ENCODE measurements at regions not wholly inside any gene's neighbourhood (a gene's known extent, or its start where the extent isn't known, plus 50 kb on each side); places are given as distances from the start of the nearest gene placed in this dataset.

GRCh38 chr5:148708854-148709253 is 54.5 kb upstream of the HTR4 start:
- H3K18ac ChIP-seq (ENCODE audit: insufficient read length, low read depth, low read length): no peak overlapping the region
- H3K36me3 Mint-ChIP-seq (ENCODE audit: insufficient read depth in 1 of 3, low read depth in 3 of 3): no peaks in the 10 kb centered on the region
- no peak overlapping the region for H2BK120ac ChIP-seq (ENCODE audit: low read depth, low read length, poor library complexity, severe bottlenecking)
- no peak for TF ChIP-seq CTCF (conservative IDR thresholded peaks at IDR 0.05)
- no peaks in the 10 kb centered on the region for H3K9me3 ChIP-seq (ENCODE audit: control insufficient read depth, low read depth, low read length)
- H3T11ph ChIP-seq (ENCODE audit: low read length): no peak overlapping the region
- H3K79me2 ChIP-seq (ENCODE audit: insufficient read depth, low read length): no peaks in the 10 kb centered on the region
- no CpG with 5 or more reads among the region's 1 CpG for WGBS (ENCODE audit: extremely low coverage, insufficient read length, low lambda C conversion rate)
- H3K4me1 ChIP-seq (ENCODE audit: insufficient read depth, low read length): no peaks in the 10 kb centered on the region
- H4K91ac ChIP-seq (ENCODE audit: insufficient read length, low read depth, low read length): no peak overlapping the region
- no peak overlapping the region for H3K27ac ChIP-seq (ENCODE audit: insufficient read length, low read depth, low read length)
- H3K4ac ChIP-seq (ENCODE audit: low read depth, low read length): no peak overlapping the region
- no peak overlapping the region for H2BK20ac ChIP-seq (ENCODE audit: low read depth, low read length, poor library complexity, severe bottlenecking)
- H3K4me2 ChIP-seq (ENCODE audit: insufficient read depth, insufficient read length, low read length): no peak overlapping the region
- no peak overlapping the region for H4K5ac ChIP-seq (ENCODE audit: insufficient read length, low read depth, low read length)
- H3K27me3 Mint-ChIP-seq (ENCODE audit: low read depth): no peaks in the 10 kb centered on the region; the same call in 1 of the 2 replicates
- DNase-seq: no peak
- H3K14ac ChIP-seq (ENCODE audit: insufficient read depth, low read length): no peak overlapping the region
- H3K9ac ChIP-seq (ENCODE audit: extremely low read depth, insufficient read length, low read length): no peak overlapping the region
- H3K56ac ChIP-seq (ENCODE audit: insufficient read length, low read depth, low read length): no peak overlapping the region
- H3K4me1 Mint-ChIP-seq: no peaks in the 10 kb centered on the region
- no peak overlapping the region for H3K4me3 Mint-ChIP-seq
- H4K20me1 ChIP-seq (ENCODE audit: control insufficient read depth, insufficient read depth, insufficient read length): no peaks in the 10 kb centered on the region
- H2BK12ac ChIP-seq (ENCODE audit: insufficient read length, low read depth, low read length): no peak overlapping the region
- no peaks in the 10 kb centered on the region for H3K79me1 ChIP-seq (ENCODE audit: insufficient read depth, low read depth, low read length, poor library complexity, severe bottlenecking)
- H2AFZ ChIP-seq (ENCODE audit: low read length): no peak overlapping the region
- no peak overlapping the region for H2AK5ac ChIP-seq (ENCODE audit: insufficient read length, low read length)
- no peaks in the 10 kb centered on the region for H3K9me3 Mint-ChIP-seq
- no peaks in the 10 kb centered on the region for H3K27me3 ChIP-seq (ENCODE audit: insufficient read depth, low read length)
- H3K23me2 ChIP-seq (ENCODE audit: insufficient read length, low read depth, low read length, poor library complexity, severe bottlenecking): no peaks in the 10 kb centered on the region
- H3K27ac Mint-ChIP-seq: no peak overlapping the region
- H4K8ac ChIP-seq (replicated peaks; ENCODE audit: insufficient read length, low read depth, low read length): no peak overlapping the region
- H3K23ac ChIP-seq (ENCODE audit: insufficient read length, low read depth, low read length): no peak overlapping the region
- no peak overlapping the region for H2BK5ac ChIP-seq (ENCODE audit: insufficient read length, low read length)
- H2BK15ac ChIP-seq (ENCODE audit: low read depth, low read length): no peak overlapping the region

Measured in H9 (cell line).